ENCODE measurements at regions not wholly inside any gene's neighbourhood (a gene's known extent, or its start where the extent isn't known, plus 50 kb on each side); places are given as distances from the start of the nearest gene placed in this dataset.
"Not testable (repeated sequence)": the region's sequence is repeated elsewhere in the genome, so short reads cannot be mapped to it uniquely, and the experiment has no call there.

DNA sequence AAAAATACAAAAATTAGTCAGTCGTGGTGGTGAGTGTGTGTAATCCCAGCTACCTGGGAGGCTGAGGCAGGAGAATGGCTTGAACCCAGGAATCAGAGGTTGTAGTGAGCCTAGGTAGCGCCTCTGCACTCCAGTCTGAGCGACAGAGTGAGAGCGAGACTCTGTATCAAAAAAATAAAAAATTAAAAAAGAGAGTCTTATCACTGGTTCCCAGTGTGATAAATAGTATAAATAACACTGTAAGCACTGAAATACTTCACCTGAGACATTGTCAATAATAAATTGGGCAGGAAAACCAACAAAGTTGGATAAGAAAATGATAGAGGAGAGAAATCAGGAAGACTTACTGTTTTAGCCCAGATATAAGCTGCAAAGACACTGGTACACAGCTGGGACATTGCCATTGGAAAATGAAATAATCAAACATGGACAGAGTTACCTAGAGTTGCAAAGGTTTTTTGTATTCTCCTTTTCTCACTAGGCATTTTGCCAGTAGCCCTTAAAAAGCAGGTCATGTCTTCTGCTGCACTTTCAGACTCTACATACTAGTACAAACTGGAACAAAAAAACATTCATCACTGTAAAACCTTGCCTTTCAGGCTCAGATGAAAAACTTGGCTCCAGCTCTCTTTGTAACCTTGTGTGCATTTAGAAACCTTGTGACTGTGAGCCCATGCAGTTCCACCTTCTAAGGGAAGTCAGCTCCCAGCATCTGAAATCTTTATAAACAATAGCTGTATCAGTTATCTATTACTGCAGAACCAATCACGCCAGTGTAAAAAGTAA lies 55.0 kb upstream of the PPP1R2C start:
- no peak for DNase-seq

DNA sequence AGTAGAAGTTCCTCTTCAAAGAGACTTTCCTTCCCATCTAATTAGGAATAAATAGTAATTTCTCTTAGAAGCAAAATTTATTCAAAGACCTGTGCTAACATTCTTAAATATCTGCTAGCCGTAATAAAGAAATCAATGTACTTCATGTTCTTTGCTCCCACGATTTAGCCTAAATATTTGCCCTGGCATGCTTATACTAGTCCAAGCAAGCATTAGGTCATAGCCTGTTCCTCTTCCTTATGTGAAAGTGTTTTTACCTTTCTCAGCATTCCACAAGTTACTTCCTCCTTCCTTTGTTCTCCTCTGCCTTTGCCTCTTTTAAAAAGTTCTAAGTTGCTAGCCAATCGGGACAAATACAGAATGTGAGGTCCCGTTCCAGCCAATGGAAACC lies 55.6 kb upstream of the PPP1R2C start:
- DNase-seq = not testable (repeated sequence)

- DNase-seq = no peak
Observed at GRCh38 chrX:42837101-42837726, 59.3 kb upstream of the PPP1R2C start.

GRCh38 chrX:42837747-42838146 lies 59.8 kb upstream of the PPP1R2C start:
- no peak for DNase-seq

GRCh38 chrX:42839632-42840031 lies 61.7 kb upstream of the PPP1R2C start:
- no peak for DNase-seq

DNA sequence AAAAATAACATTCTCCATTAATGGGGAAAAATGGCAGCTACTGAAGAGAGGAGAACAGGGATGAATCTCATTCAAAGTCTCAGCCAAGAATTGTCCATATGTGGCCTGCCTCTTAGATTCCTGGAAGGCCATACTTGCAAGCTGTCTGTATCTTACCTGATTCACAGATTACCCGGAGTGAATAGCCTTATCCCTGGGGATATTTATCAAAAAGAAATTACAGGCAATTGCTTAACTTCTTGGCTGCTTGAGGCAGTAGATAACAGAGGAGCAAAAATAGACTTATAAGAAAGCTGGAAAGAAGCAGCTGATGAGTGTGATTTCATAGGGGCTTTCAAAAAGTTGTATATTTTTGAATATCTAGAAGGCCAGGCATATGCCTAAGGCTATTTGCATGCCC lies 68.8 kb upstream of the PPP1R2C start:
- DNase-seq = no peak

- DNase-seq = no peak
Observed at GRCh38 chrX:42855259-42855658, 77.3 kb upstream of the PPP1R2C start.

DNA sequence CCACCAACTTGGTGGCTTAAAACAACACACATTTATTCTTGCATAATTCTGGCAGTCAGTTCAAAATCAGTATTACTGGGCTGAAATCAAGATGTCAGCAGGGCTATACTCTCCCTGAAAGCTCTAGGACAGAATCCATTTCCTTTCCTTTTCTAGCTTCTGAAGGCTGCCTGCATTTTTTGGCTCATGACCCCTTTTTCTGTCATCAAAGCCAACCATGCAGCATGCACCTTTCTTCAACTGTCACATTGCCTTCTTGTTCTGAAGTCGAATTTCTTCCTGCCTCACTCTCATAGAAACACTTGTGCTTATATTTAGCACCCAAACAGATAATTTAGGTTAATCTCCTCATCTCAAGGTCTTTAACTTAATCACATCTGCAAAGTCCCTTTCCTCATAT lies 79.8 kb upstream of the PPP1R2C start:
- DNase-seq = no peak

- no peak for DNase-seq
Observed at GRCh38 chrX:42869011-42869410, 91.0 kb upstream of the PPP1R2C start.

DNA sequence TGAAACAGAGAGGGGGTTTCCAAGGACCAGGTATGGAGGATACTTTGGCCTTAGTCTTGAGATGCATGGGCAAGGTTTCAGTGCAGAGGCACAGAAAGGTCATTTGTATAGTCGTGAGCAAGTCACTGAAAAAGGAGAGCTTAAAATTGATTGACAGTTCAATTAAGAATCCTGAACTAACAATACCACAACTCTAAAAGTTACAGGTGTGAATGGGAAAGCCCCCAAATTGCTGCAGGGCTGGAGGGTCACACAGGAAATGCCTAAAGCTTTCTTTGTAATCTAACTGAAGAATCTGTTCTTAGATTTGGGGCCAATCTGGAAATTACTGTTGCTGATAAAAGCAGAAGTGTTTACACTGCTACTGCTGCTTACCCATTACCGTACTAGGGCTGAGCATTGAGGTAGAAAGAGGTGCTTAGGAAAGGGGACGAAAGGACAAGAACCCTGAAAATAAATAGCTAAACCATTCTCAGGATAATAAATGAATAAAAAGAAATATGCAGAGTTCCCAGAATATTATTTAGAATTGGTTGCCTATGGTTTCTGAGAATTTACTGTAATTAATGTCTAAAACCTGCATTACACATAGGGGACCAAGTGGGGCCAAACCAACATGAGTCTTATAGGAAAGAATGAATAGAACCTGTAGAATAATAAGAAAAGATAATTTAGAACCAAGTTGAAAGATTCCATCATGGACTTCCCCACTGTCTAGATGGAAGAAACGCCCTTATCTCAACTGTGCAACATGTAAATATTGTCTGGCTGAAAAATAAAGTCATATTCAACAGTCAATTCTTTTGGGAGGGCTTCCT lies 91.9 kb upstream of the PPP1R2C start:
- DNase-seq = no peak

- DNase-seq = no peak
Observed at GRCh38 chrX:42886519-42886918, 108.6 kb upstream of the PPP1R2C start.

DNA sequence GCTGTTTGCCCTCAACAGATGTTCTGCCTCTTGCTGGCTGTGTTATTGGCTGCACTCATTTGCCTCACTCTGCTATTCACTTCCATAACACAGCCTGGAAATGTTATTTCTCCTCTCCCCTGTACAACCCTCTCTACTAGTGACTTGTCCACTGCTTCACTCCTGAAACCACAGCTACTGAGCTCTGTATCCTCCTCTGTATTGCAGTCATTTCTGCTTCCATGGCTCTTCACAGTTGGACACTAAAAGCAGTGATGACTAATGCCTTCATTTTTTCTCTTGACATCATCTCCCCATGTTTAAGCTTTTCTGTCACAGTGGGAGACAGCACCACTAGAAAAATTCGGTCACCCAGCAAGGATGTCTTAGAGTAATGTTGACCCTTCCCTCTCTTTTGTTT lies 123.0 kb upstream of the PPP1R2C start:
- DNase-seq = no peak

DNA sequence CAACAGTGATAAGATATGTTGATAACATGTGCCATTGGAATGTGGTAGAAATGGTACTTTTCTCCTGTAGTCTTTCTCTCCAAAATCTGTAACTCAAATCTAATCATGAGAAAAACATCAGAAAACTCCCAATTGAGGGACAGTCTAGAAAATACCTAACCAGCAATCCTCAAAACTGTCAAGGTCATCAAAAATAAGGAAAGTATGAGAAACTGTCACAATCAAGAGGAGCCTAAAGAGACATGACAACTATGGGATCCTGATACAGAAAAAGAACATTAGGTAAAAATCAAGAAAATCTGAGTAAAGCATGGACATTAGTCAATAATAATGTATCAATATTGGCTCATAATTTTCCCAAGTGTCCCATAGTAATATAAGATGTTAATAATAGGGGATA lies 124.5 kb upstream of the PPP1R2C start:
- DNase-seq = no peak

DNA sequence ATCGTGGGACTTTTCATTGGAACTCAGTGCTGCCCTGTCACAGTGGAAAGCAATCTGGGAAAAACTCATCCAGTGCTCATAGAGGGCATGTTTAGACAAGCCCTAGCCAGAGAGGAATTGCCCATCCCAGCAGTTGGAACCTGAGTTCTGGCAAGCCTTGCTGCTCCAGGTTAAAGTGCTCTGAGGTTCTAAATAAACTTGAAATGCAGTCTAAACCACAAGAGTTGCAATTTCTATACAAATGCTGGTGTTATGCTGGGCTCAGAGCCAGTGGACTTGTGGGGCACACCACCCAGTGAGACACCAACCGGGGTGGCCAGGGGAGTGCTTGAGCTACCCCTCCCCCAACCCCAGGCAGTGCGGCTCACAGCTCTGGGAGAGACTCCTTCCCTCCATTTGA lies 142.8 kb upstream of the PPP1R2C start:
- no peak for DNase-seq

GRCh38 chrX:42930071-42930470 lies 152.1 kb upstream of the PPP1R2C start:
- no peak for DNase-seq

GRCh38 chrX:42930951-42931350 lies 153.0 kb upstream of the PPP1R2C start:
- DNase-seq = no peak

GRCh38 chrX:42933187-42933586 lies 155.2 kb upstream of the PPP1R2C start:
- no peak for DNase-seq

GRCh38 chrX:42934020-42934726 lies 156.2 kb upstream of the PPP1R2C start:
- peak; percentile 27 for DNase-seq

GRCh38 chrX:42941671-42942070 lies 163.7 kb upstream of the PPP1R2C start:
- no peak for DNase-seq

GRCh38 chrX:42943051-42943974 lies 165.3 kb upstream of the PPP1R2C start:
- peak; percentile 20 for DNase-seq

GRCh38 chrX:42944381-42944998 lies 166.5 kb upstream of the PPP1R2C start:
- no peak for DNase-seq
